Activated CD4-positive, alpha-beta T cell treated with anti-CD3 and anti-CD28 coated beads, Interleukin-2, amount 50 U/mL, for 24 hours (primary cell): ENCODE measurements at regions not wholly inside any gene's neighbourhood (a gene's known extent, or its start where the extent isn't known, plus 50 kb on each side); places are given as distances from the start of the nearest gene placed in this dataset.

ENCODE experiments used
- DNase-seq, 2 donors: peaks; one replicate each; pipeline ENCODE4 v3.0.0-alpha.2; 2020; ENCODE audit warnings: low read depth in 1 of 2, low spot score in 1 of 2

- DNase-seq, result no peak
Measured at GRCh38 chr4:178481564-178481963, 1039.3 kb upstream of the AGA start.

DNA sequence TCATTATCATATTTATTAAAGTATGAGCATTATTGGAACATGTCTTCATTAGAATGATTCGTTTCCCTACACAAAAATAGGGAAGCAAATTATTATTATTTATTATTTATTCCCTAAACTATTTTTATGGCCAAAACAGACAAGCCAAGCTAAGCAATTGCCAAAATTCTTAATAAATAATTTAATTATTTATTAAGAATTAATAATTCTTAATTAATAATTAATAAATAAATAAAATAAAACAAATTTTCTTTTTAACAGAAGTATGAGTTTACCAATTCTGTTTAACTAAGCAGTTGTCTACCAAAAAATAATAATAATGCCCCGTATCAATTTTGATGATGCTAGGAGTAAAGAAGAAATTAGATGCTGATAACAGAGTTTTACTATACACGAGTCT is 1080.8 kb upstream of the AGA start:
- no peak for DNase-seq

DNA sequence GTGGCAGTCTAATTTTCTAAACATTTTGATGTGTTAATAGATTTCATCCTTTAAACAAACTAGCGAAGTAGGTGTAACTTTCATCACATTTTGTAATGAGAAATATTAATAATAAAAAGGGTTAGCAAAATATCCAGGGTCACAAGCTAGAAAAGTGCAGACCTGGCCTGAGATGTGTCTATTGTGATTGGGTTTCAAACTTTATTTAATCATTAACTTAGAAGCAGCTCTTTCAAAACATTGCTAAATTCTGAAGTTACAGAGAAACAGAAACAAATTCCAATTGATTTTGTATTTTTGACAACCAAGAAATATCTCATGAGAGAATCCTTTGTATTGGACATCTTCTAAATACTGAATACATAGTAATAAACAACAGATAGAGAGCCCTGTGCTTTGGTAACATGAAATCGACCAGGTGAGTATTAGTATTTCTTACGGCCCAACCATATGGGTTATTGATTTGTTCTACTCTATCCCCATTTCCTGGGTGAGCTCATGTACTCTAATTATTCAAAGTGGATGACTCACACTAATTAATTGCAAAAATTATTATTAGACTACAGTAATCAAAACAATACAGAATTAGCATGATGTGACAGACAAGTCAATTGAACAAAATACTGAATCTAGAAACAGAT is 1093.8 kb upstream of the AGA start:
- DNase-seq, result no peak

- DNase-seq, result no peak
Measured at GRCh38 chr4:178553201-178553600, 1111.0 kb upstream of the AGA start.

DNA sequence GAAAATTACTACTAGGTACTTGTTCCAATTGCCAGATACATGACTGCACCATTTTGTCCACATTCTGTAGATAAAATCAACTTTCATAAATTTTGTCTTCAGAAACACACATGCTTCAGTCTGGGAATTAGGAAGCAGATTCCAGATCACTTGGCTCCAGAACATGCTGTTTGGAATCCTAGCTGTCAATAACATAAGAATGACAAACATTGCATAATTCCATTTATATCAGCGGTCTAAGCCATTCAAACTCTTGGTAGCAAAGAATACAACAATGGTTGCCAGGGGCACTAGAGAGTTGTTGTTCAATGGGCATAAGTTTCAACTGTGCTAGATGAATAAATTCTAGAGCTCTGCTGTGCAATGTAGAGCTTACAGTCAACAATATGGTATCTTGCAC is 1112.1 kb upstream of the AGA start:
- DNase-seq, result no peak

DNA sequence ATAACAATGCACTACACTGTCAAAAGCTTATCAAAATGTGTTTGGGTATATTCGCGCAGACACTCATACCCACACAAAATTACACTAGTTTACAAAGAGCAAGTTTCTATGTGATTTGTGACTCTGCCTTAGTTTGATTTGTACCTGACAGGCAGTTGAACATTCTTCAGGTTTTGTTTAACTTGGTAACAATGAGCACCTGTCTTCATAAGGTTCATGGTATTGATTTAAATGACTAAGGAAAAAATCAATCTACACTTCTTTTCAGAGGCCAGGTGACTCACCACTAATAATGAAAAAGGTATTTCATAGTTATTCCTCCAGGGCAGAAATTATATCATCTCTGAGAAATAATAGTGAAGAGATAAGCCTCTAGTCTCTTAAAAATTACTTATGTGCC is 1114.6 kb upstream of the AGA start:
- no peak for DNase-seq

- DNase-seq, result no peak
Measured at GRCh38 chr4:178577933-178578332, 1135.7 kb upstream of the AGA start.

DNA sequence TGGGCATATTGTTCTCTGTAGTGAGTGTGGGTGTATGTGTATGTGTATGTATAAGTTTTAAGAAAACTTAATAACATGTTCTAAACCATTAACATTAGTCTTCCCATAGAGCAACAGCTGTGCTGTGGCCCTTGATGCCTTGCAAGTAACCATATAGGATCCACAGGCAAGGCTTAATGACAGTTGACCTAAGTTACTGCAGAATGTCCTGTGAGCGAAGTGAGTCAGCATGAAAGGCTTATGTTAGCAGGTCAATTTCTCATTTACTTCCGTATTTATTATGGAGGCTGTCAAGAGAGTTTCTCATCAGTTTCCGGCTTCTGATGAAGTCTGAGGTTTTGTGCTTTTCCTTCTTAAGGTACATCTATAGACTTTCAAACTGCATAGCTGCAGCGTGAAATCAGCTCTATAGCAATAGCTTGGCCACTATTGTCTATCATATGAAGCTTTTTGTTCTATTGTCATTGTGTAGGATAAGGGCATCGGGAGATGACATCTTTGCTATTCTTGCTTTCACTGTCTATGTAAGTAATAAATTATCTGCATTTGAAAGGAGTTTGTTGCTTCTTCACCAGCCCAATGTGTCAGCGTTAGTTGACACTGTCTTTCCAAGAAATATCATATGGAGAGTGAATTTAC is 1153.4 kb upstream of the AGA start:
- no peak for DNase-seq

DNA sequence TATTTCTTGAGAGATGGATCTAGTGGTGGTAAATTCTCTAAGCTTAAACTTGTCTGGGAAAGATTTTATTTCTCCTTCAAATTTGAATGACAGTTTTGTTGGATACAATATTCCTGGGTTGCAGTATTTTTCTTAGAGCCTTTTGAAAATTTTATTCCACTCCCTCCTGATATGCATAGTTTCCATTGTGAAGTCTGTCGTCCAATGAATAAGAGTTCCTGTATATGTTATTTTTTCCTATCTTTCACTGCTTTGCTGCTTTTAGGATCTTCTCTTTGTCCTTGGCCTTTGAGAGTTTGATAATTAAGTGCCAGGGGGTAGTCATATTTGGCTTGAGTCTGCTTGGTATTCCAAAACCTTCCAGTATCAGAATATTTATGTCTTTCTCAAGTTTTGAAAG is 1156.4 kb upstream of the AGA start:
- DNase-seq, result no peak

DNA sequence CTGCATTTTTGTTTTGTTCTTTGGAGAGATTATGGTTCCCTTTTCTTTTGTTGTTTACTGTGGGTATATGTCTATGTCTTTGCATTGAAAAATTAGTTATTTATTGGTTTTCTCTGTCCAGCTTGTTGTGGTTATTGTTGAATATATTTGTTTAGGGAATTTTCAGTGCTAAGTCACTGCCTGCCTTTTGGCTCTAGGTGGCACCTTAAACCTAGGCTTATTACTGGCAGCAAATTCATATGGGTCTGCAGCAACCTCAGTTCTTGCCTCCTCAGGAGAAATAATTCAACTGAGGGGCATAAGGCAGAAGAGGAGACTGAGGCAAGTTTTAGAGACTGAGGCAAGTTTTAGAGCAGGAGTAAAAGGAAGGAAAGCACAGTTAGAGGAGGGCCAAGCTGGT is 1157.3 kb upstream of the AGA start:
- DNase-seq, result no peak

- no peak for DNase-seq
Measured at GRCh38 chr4:178602833-178603232, 1160.6 kb upstream of the AGA start.

- no peak for DNase-seq
Measured at GRCh38 chr4:178611062-178611461, 1168.8 kb upstream of the AGA start.

- no peak for DNase-seq
Measured at GRCh38 chr4:178612733-178613132, 1170.5 kb upstream of the AGA start.

DNA sequence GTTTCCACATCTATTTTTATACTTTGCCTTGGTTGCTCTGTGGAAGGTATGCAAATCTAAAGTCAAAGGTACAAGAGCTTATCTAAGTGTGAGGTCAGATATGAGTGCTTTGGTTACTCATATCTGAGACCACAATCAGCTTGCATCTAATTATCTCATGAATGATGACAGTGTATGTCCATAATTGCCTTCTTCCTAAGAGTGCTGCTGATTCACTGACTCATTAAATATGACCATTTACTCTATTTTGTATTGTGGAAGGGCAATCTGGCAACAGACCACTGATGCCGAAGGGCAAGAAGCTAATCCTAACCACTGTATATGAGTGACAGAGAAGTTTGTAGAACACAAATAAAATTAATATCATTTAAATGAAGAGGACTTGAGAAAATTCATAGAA is 1190.2 kb upstream of the AGA start:
- DNase-seq, result no peak

DNA sequence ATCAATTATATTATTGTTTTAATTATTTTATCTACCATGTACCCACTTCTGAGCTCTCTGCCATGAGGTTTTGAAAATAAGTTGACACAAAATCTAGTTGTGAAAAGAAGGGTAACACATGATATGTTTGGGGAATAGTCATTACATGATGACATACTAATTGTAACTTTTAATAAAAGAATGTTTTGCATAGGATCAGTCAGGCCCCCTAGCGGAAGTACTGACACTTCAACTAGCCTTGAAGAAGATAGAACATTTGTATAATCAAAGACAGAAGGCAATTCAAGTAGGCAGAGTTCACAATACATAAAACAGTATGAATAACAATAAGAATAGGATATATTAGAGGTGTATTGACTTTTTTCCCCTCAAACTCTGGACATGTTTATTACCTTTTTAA is 1191.0 kb upstream of the AGA start:
- DNase-seq, result no peak

DNA sequence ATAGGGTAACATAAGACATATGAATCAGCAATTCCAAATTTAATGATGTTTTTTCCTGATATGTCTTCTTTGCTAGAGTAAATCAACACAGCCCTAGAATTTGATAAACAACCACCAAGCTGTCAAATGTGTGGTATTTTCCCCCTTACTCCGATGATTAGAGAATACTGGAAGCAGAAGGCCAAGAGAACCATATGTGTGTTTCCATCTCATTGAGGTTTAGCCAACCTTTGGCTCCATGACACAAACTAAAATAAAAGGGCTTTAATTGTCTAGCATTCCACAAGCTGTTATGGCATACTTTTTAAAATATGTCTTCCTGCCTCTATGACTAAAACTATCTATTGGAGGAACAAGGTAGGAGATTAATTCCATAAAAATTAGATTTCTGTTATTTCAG is 1222.4 kb upstream of the AGA start:
- no peak for DNase-seq

- no peak for DNase-seq
Measured at GRCh38 chr4:178665916-178666315, 1223.7 kb upstream of the AGA start.

GRCh38 chr4:178671766-178672165 is 1229.5 kb upstream of the AGA start:
- DNase-seq, result no peak

DNA sequence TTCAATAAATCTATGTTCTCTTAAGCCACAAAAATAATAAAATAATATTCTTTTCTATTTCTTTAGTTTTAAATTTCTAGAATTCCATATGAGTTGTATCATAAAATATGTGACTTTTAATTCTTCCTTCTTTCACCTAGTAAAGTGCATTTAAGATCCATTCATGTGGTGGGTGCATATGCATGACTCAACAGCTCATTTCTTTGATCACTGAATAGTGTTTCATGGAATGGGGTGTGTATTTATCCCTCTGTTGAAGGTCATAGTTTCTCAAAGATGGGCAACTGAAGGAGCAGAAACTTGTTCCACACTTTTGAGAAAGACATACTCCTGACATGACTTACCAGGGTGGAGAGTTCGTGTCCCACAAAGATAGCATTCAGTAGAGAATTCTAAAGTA is 1230.3 kb upstream of the AGA start:
- DNase-seq, result no peak

GRCh38 chr4:178681871-178682270 is 1239.6 kb upstream of the AGA start:
- no peak for DNase-seq

GRCh38 chr4:178689926-178690325 is 1247.7 kb upstream of the AGA start:
- DNase-seq, result no peak

DNA sequence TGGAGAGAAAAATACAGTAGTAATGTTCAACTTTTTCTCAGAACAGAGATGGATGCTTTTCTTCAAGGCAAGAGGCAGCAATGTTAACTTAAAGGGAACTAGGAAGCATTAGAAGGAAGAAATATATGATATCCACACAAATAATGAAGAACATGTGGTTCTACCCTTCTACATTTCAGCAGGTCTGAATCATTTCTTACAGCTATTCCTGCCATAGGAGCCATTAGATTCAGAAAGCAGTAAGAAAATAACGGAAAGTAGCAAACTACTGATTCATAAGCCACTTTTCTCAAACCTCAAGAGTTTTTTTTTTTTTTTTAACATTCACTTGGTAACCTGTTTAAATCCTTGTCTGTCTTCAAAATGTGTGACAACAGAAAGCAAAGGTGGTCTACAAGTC is 1251.6 kb upstream of the AGA start:
- no peak for DNase-seq

GRCh38 chr4:178696515-178696914 is 1254.3 kb upstream of the AGA start:
- no peak for DNase-seq
